CD8-positive, alpha-beta memory T cell (primary cell): ENCODE measurements at regions not wholly inside any gene's neighbourhood (a gene's known extent, or its start where the extent isn't known, plus 50 kb on each side); places are given as distances from the start of the nearest gene placed in this dataset.

Experiments used
- CTCF ChIA-PET: fragments of 350-600 bp; sonication (Branson Sonifier 250); formaldehyde crosslinking; loops from one replicate; lab custom pipeline; 2021; ENCODE audit warnings: antibody characterized with exemption; lab: Charles Lee
- POLR2A ChIA-PET: fragments of 350-600 bp; sonication (Branson Sonifier 250); formaldehyde crosslinking; loops from one replicate; lab custom pipeline; 2021; ENCODE audit warnings: antibody characterized with exemption; lab: Charles Lee
- DNase-seq, 5 donors: peaks; one replicate each; pipeline versions ENCODE4 v3.0.0 to v3.0.0-alpha.2; 2020 to 2022; ENCODE audit warnings: mixed read lengths in 1 of 5
- H3K27ac ChIP-seq: one replicate; pipeline ENCODE4 v1.7.0; 2013; ENCODE audit warnings: low read depth, mild to moderate bottlenecking, low read length, moderate library complexity
- H3K27me3 ChIP-seq: 2 replicates; pipeline ENCODE4 v1.7.0; 2013; ENCODE audit warnings: low read length, mild to moderate bottlenecking; ENCODE audit not compliant: insufficient read depth, poor library complexity, severe bottlenecking
- H3K36me3 ChIP-seq: 2 replicates; pipeline ENCODE4 v1.7.0; 2013; ENCODE audit warnings: mild to moderate bottlenecking, low read length, moderate library complexity; ENCODE audit not compliant: insufficient read depth
- H3K4me1 ChIP-seq: 2 replicates; pipeline ENCODE4 v1.7.0; 2013; ENCODE audit warnings: mild to moderate bottlenecking, low read length, moderate library complexity; ENCODE audit not compliant: insufficient read depth
- H3K4me3 ChIP-seq: 2 replicates; pipeline ENCODE4 v1.7.0; 2013; ENCODE audit warnings: mild to moderate bottlenecking, low read length
- H3K9me3 ChIP-seq: 2 replicates; pipeline ENCODE4 v1.7.0; 2013; ENCODE audit warnings: mild to moderate bottlenecking, low read length
- H3K27ac Mint-ChIP-seq, 8 donors: one replicate each; pipeline ENCODE4 v1.8.0; 2020 to 2021; ENCODE audit warnings: mixed read lengths in 8 of 8, mild to moderate bottlenecking in 6 of 8, inconsistent platforms in 3 of 8, moderate library complexity in 3 of 8
- H3K27me3 Mint-ChIP-seq, 2 donors: one replicate each; pipeline ENCODE4 v1.8.0; 2020 to 2021; ENCODE audit warnings: mixed read lengths in 2 of 2, mild to moderate bottlenecking in 1 of 2, moderate library complexity in 1 of 2
- H3K36me3 Mint-ChIP-seq, 3 donors: one replicate each; pipeline ENCODE4 v1.8.0; 2020 to 2021; ENCODE audit warnings: mixed read lengths in 3 of 3, inconsistent platforms in 1 of 3, mild to moderate bottlenecking in 1 of 3
- H3K4me1 Mint-ChIP-seq, 3 donors: one replicate each; pipeline ENCODE4 v1.8.0; 2020 to 2021; ENCODE audit warnings: mixed read lengths in 3 of 3, inconsistent platforms in 1 of 3, mild to moderate bottlenecking in 1 of 3
- H3K4me3 Mint-ChIP-seq, 7 donors: one replicate each; pipeline ENCODE4 v1.8.0; 2020 to 2021; ENCODE audit warnings: mixed read lengths in 7 of 7, mild to moderate bottlenecking in 6 of 7, moderate library complexity in 4 of 7, inconsistent platforms in 2 of 7
- H3K9me3 Mint-ChIP-seq, 5 donors: one replicate each; pipeline ENCODE4 v1.8.0; 2020 to 2022; ENCODE audit warnings: mixed read lengths in 5 of 5, mild to moderate bottlenecking in 3 of 5, moderate library complexity in 2 of 5, inconsistent platforms in 1 of 5

DNA sequence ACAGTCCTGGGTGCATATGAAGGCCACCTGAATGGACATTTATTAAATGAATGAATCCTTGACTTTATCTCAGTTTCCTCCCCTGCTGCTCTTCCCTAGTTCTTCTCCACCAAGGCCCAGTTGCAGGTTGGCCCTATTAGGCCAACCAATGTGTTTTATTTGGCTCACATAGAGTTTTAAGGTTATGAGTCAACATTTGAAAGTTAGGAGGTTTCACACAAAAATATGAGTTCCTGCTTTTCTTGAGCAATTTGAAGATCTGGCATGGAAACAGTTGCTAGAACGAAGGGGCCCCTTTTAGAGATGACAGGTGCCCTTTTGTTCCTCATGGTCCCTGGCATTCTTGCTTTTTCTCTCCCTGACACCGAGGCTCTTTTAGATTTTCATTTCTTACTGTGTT is 83.0 kb upstream of the PDZRN3 start:
- Histone ChIP-seq H3K27me3 (no peaks in the 10 kb centered on the region), H3K27ac (no peak overlapping the region), H3K4me1 (no peaks in the 10 kb centered on the region), H3K4me3 (no peak overlapping the region), H3K36me3 (no peaks in the 10 kb centered on the region), H3K9me3 (no peaks in the 10 kb centered on the region)
- Mint-ChIP-seq H3K4me1 (no peaks in the 10 kb centered on the region), H3K4me3 (no peak overlapping the region), H3K36me3 (peaks cover 0 to 1% (median 0%) of the 10 kb centered on the region in 3 donors), H3K9me3 (peaks cover 0 to 14% (median 5%) of the 10 kb centered on the region in 5 donors), H3K27me3 (peaks cover 0 to 2% of the 10 kb centered on the region in 2 donors), H3K27ac (no peak overlapping the region)
- no peak for DNase-seq
- ChIA-PET POLR2A (no interaction called here), CTCF (no interaction called here)

DNA sequence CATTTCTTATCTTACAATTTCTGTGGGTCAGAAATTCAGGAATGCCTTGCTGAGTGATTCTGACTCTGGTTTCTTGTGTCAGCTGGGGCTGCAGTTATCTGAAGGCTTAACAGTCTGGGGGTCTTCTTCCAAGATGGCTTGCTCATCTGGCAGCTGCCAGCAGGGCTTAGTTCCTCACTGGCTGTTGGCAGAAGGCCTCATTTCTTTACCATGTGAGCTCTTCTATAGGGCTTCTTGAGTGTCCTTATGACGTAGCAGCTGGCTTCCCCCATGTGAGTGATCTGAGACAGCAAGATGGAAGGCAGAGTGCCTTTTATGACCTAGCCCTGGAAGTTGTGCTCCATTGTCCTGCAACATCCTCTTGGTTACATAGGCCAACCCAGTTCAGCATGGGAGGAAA is 82.0 kb upstream of the PDZRN3 start:
- ChIA-PET POLR2A (no interaction called here), CTCF (interaction anchor here (0.7 kb wide), 1 partner anchor 15 kb away, joined by 3 read pairs; no protein-coding TSS in a partner anchor)
- H3K4me1 Mint-ChIP-seq: no peaks in the 10 kb centered on the region
- peaks cover 0 to 1% (median 0%) of the 10 kb centered on the region in 3 donors for H3K36me3 Mint-ChIP-seq
- no peak overlapping the region for H3K27ac Mint-ChIP-seq
- H3K4me1 ChIP-seq: no peaks in the 10 kb centered on the region
- no peak for DNase-seq
- H3K9me3 Mint-ChIP-seq: peaks cover 0 to 14% (median 5%) of the 10 kb centered on the region in 5 donors
- no peak overlapping the region for H3K4me3 ChIP-seq
- H3K36me3 ChIP-seq: no peaks in the 10 kb centered on the region
- H3K4me3 Mint-ChIP-seq: no peak overlapping the region
- no peak overlapping the region for H3K27ac ChIP-seq
- peaks cover 0 to 2% of the 10 kb centered on the region in 2 donors for H3K27me3 Mint-ChIP-seq
- H3K27me3 ChIP-seq: no peaks in the 10 kb centered on the region
- no peaks in the 10 kb centered on the region for H3K9me3 ChIP-seq

DNA sequence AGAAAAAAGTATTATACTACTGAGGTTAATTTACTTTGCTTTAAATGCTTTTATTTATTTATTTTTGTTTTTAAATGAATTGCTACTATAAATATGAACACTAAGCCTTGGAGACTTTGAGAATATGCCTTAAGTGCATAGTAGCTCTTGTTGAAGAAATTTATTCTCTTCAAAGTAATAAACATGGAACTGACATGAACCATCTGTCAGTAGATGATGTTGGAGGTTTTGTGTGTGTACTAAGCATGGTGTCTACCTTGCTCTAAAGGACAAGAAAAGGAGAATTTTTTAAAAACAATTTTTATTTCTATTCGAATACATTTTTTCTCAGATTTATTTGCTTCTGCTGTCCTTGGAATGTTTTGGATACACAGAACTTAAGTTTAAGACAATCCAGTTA is 81.1 kb upstream of the PDZRN3 start:
- CTCF ChIA-PET: interaction anchor here (0.7 kb wide), 1 partner anchor 62 kb away, joined by 3 read pairs; no protein-coding TSS in a partner anchor
- H3K9me3 Mint-ChIP-seq: peaks cover 0 to 14% (median 5%) of the 10 kb centered on the region in 5 donors
- peaks cover 0 to 1% (median 0%) of the 10 kb centered on the region in 3 donors for H3K36me3 Mint-ChIP-seq
- H3K36me3 ChIP-seq: no peaks in the 10 kb centered on the region
- DNase-seq: no peak
- H3K27me3 ChIP-seq: no peaks in the 10 kb centered on the region
- no peak overlapping the region for H3K4me3 Mint-ChIP-seq
- no peak overlapping the region for H3K4me3 ChIP-seq
- H3K9me3 ChIP-seq: no peaks in the 10 kb centered on the region
- peaks cover 0 to 2% of the 10 kb centered on the region in 2 donors for H3K27me3 Mint-ChIP-seq
- no peak overlapping the region for H3K27ac ChIP-seq
- no peak overlapping the region for H3K27ac Mint-ChIP-seq
- POLR2A ChIA-PET: no interaction called here
- H3K4me1 ChIP-seq: no peaks in the 10 kb centered on the region
- no peaks in the 10 kb centered on the region for H3K4me1 Mint-ChIP-seq

DNA sequence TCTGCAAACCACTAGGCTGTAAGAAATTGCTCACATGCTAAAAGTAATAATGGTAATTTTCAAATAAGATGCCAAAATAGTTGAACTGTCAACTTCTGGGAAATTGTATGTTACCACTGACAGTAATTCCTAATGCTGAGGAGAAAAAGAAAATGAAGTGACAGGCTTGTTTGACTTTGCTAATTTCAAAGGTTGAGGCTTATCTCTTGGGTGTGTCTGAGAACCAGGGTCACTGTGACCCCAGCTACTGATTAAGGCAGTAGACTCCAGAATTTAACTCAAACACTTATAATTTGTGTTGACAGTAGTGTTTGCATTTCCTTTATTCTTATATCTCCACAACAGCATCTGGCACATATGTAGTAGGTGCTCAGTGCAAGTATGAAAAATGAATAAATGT is 74.6 kb upstream of the PDZRN3 start:
- Histone ChIP-seq H3K27me3 (no peaks in the 10 kb centered on the region), H3K4me1 (no peaks in the 10 kb centered on the region), H3K36me3 (no peaks in the 10 kb centered on the region), H3K4me3 (no peak overlapping the region), H3K9me3 (no peaks in the 10 kb centered on the region), H3K27ac (no peak overlapping the region)
- Mint-ChIP-seq H3K27me3 (no peaks in the 10 kb centered on the region), H3K4me3 (no peak overlapping the region), H3K9me3 (peaks cover 0 to 4% (median 0%) of the 10 kb centered on the region in 5 donors), H3K27ac (no peak overlapping the region), H3K4me1 (no peaks in the 10 kb centered on the region), H3K36me3 (no peaks in the 10 kb centered on the region)
- ChIA-PET CTCF (no interaction called here), POLR2A (no interaction called here)
- no peak for DNase-seq

DNA sequence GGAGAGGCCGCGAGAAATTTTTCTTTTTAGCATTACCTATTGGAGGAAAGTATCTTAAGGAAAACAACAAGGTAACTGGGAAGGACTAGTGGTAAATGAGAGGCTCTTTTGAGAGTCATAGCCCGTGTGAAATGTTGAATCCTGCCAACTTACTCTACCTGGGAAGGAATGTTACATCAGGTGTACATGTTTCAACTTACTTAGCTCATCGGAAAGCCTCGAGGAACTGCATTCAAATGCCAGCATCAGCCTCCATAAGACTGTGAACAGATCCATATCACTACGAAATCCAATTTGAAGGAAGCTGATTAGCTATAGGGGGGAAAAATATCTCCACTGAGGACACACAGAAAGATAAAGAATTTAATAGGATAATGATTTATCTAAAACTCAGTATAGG is 72.3 kb upstream of the PDZRN3 start:
- H3K9me3 Mint-ChIP-seq: peaks cover 0 to 3% (median 0%) of the 10 kb centered on the region in 5 donors
- H3K4me3 ChIP-seq: no peak overlapping the region
- no peak for DNase-seq
- no peak overlapping the region for H3K27ac Mint-ChIP-seq
- H3K36me3 ChIP-seq: no peaks in the 10 kb centered on the region
- H3K27me3 ChIP-seq: no peaks in the 10 kb centered on the region
- no peaks in the 10 kb centered on the region for H3K4me1 ChIP-seq
- H3K27me3 Mint-ChIP-seq: no peaks in the 10 kb centered on the region
- no peak overlapping the region for H3K4me3 Mint-ChIP-seq
- H3K36me3 Mint-ChIP-seq: no peaks in the 10 kb centered on the region
- H3K4me1 Mint-ChIP-seq: no peaks in the 10 kb centered on the region
- ChIA-PET POLR2A (no interaction called here), CTCF (no interaction called here)
- no peak overlapping the region for H3K27ac ChIP-seq
- no peaks in the 10 kb centered on the region for H3K9me3 ChIP-seq

DNA sequence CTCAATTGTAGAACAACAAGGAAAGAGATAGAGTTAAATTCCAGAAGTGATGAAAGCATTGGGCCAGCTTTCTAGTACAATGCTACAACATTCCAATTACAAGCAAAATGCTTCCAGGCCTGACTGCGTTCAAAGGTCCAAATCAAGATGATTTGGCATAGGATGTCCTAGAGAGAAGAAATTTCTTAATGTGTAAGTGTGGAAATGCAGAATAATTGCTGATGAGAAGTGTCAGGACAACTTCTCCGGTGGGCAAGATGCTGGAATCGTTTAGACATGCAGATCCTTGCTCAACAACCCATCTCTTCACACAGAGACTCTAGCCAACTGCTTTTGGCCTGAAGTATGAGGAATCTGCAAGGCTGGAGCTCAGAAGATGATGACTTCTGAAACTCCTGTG is 71.1 kb upstream of the PDZRN3 start:
- Histone ChIP-seq H3K9me3 (no peaks in the 10 kb centered on the region), H3K36me3 (no peaks in the 10 kb centered on the region), H3K27ac (no peak overlapping the region), H3K4me1 (no peaks in the 10 kb centered on the region), H3K4me3 (no peak overlapping the region), H3K27me3 (no peaks in the 10 kb centered on the region)
- ChIA-PET POLR2A (no interaction called here), CTCF (no interaction called here)
- no peaks in the 10 kb centered on the region for H3K27me3 Mint-ChIP-seq
- no peaks in the 10 kb centered on the region for H3K36me3 Mint-ChIP-seq
- no peak overlapping the region for H3K4me3 Mint-ChIP-seq
- H3K4me1 Mint-ChIP-seq: no peaks in the 10 kb centered on the region
- H3K27ac Mint-ChIP-seq: no peak overlapping the region
- peaks cover 0 to 7% (median 0%) of the 10 kb centered on the region in 5 donors for H3K9me3 Mint-ChIP-seq
- DNase-seq: no peak

DNA sequence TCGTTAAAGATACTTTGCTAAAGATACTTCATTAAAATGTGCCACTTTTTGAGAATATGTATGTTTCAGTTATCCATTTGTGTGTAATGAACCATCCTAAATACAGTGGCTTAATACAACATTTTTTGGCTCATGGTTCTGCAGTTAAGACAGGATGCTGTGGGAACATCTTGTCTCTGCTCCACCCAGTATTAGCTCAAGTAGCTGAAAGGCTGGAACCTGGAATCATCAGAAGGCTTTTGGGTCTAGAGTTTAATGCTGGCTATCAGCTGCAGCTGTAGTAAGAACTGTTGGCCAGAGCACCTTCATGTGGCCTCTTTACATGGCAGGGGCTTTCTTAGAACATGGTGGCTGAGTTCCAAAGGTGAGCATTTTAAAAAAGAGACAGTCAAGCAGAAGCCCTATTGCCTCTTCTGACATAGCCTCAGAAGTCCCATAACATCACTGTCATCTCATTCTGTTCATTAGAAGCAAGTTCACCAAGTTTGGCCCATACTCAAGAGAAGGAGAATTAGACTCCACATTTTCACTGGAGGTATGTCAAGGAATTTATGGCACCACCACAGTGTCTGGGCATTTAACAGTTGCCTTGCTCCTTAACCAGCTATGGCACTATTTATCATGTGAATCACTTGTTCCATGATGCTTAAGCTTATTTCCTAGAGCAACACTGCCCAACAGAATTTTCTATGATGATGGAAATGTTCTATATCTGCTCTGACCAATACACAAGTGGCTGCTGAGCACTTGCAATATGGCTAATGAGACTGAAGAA is 70.4 kb upstream of the PDZRN3 start:
- Mint-ChIP-seq H3K4me1 (no peaks in the 10 kb centered on the region), H3K4me3 (no peak overlapping the region), H3K9me3 (peaks cover 0 to 7% (median 0%) of the 10 kb centered on the region in 5 donors), H3K36me3 (no peaks in the 10 kb centered on the region), H3K27ac (no peak overlapping the region), H3K27me3 (no peaks in the 10 kb centered on the region)
- Histone ChIP-seq H3K9me3 (no peaks in the 10 kb centered on the region), H3K4me3 (no peak overlapping the region), H3K36me3 (no peaks in the 10 kb centered on the region), H3K27me3 (no peaks in the 10 kb centered on the region), H3K27ac (no peak overlapping the region), H3K4me1 (no peaks in the 10 kb centered on the region)
- CTCF ChIA-PET: no interaction called here
- POLR2A ChIA-PET: no interaction called here
- DNase-seq: no peak

DNA sequence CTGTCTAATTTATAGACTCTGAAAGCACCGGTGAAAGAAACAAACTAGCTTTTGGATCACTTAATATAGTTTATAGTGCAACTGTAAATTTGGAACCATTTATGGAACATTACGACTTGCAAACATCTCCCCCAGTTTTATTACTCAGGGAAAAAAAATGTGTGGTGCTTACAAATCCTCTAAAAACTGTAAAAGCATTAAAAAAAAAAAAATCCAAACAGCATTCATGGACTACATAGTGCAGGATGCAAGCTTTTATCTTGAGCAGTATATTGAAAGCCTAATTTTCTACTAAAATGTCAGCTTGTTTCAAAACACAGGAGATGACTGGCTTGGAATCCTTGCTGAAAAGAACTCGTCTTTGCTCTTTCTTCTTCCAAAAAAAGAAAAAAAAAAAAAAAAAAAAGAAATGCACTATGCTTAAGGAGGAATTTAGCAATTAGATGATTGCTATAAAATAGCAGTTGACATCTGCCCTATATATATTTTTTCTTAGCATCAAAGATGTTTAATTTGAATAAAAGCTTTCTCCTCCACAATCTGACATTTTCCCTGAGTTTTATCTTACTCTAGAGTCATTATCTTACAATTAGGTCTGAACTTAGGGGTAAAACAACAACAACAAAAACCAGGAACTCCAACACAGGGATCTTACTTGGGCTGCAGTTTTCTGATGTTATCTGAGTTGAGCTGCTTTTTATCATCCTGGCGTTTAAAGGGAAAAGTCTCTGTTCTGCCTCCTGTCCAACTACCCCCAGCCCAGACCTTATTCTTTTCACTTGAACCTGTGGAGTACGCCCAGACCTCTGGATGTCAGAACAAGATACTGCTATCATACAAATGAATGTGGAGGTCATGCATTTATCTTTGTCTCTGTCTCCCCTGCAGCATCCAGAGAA is 62.6 kb upstream of the PDZRN3 start:
- H3K9me3 ChIP-seq: no peaks in the 10 kb centered on the region
- H3K4me1 ChIP-seq: no peaks in the 10 kb centered on the region
- no peak overlapping the region for H3K4me3 ChIP-seq
- Mint-ChIP-seq H3K9me3 (peaks cover 0 to 12% (median 2%) of the 10 kb centered on the region in 5 donors), H3K36me3 (no peaks in the 10 kb centered on the region), H3K4me1 (no peaks in the 10 kb centered on the region), H3K27me3 (no peaks in the 10 kb centered on the region), H3K27ac (no peak overlapping the region), H3K4me3 (no peak overlapping the region)
- no peak for DNase-seq
- no peak overlapping the region for H3K27ac ChIP-seq
- no peaks in the 10 kb centered on the region for H3K36me3 ChIP-seq
- no peaks in the 10 kb centered on the region for H3K27me3 ChIP-seq
- ChIA-PET CTCF (no interaction called here), POLR2A (no interaction called here)
